Panc1 (cell line): ENCODE measurements at regions not wholly inside any gene's neighbourhood (a gene's known extent, or its start where the extent isn't known, plus 50 kb on each side); places are given as distances from the start of the nearest gene placed in this dataset.

Experiments used
- ATAC-seq: fragments of 200-7000 bp; cut with Tn5 transposase; 2 replicates; pipeline ENCODE4 v1.9.1; 2020; ENCODE audit warnings: mild to moderate bottlenecking, moderate library complexity
- BruUV-seq: library from RNA; stranded (reverse); fragments of 400-500 nt; replicated peaks from 2 replicates; lab custom pipeline; 2021; lab: Mats Ljungman, UMichigan
- CTCF ChIA-PET: fragments of 300-600 bp; sonication (Branson Sonifier 250); formaldehyde crosslinking; loops from one replicate; lab custom pipeline; 2022; ENCODE audit warnings: antibody characterized with exemption; lab: Charles Lee
- POLR2A ChIA-PET: fragments of 300-600 bp; sonication (Branson Sonifier 250); formaldehyde crosslinking; loops from one replicate; lab custom pipeline; 2022; ENCODE audit warnings: antibody characterized with exemption; lab: Charles Lee
- DNase-seq: peaks from one replicate; pipeline ENCODE4 v3.0.0-alpha.2; 2010; ENCODE audit warnings: low read depth, low spot score
- H3K27ac ChIP-seq: 2 replicates; pipeline ENCODE4 v1.5.1; 2011; ENCODE audit warnings: mild to moderate bottlenecking, low read length, inconsistent platforms
- H3K27me3 ChIP-seq: fragments of 200-500 bp; sonication (Bioruptor generic); 2 replicates; pipeline ENCODE4 v1.6.0; 2014; ENCODE audit warnings: low read length, inconsistent platforms; ENCODE audit not compliant: control insufficient read depth, insufficient read depth
- H3K36me3 ChIP-seq: fragments of 200-500 bp; sonication (Bioruptor generic); 2 replicates; pipeline ENCODE4 v1.5.1; 2014; ENCODE audit warnings: inconsistent platforms, mild to moderate bottlenecking, low read length, moderate library complexity; ENCODE audit not compliant: control insufficient read depth, insufficient read depth
- H3K4me1 ChIP-seq: 2 replicates; pipeline ENCODE4 v1.5.1; 2011; ENCODE audit warnings: inconsistent platforms, mild to moderate bottlenecking, low read length, moderate library complexity; ENCODE audit not compliant: control insufficient read depth, insufficient read depth
- H3K4me3 ChIP-seq, 2 experiments: 2 replicates each; pipeline ENCODE4 v1.5.1; 2011 to 2012; ENCODE audit warnings: low read depth in 2 of 2, low read length in 2 of 2, mild to moderate bottlenecking in 2 of 2, inconsistent platforms in 1 of 2, moderate library complexity in 1 of 2
- H3K9me3 ChIP-seq: fragments of 200-500 bp; sonication (Bioruptor generic); 2 replicates; pipeline ENCODE4 v1.5.1; 2014; ENCODE audit warnings: low read depth, mild to moderate bottlenecking, inconsistent platforms, low read length, moderate library complexity; ENCODE audit not compliant: control insufficient read depth, insufficient read depth
- CTCF ChIP-seq: fragments of 450-650 bp; IDR thresholded peaks from 2 replicates; pipeline ENCODE4 v1.5.1; 2017; ENCODE audit warnings: mild to moderate bottlenecking
- POLR2AphosphoS5 ChIP-seq: IDR thresholded peaks from 2 replicates; pipeline ENCODE4 v1.6.1; 2012; ENCODE audit warnings: mild to moderate bottlenecking, low read depth, low read length, moderate library complexity
- REST ChIP-seq, 2 experiments: IDR thresholded peaks; 2 replicates each; pipeline ENCODE4 v1.6.1; 2011 to 2012; ENCODE audit warnings: low read depth in 2 of 2, control low read depth in 1 of 2, low read length in 1 of 2, mild to moderate bottlenecking in 1 of 2, moderate library complexity in 1 of 2; ENCODE audit not compliant: insufficient read depth in 1 of 2
- SIN3A ChIP-seq: IDR thresholded peaks from 2 replicates; pipeline ENCODE4 v1.6.1; 2012; ENCODE audit warnings: low read depth, mild to moderate bottlenecking, low read length, moderate library complexity, borderline replicate concordance; ENCODE audit not compliant: insufficient read depth
- TCF7L2 ChIP-seq: IDR thresholded peaks from 2 replicates; pipeline ENCODE4 v1.6.1; 2011; ENCODE audit warnings: mild to moderate bottlenecking, low read depth, low read length, inconsistent platforms
- in situ Hi-C: cut with HindIII; loops from 2 replicates; pipeline ENCODE4 v1.10.0; 2016; ENCODE audit warnings: low sequenced_read_pairs, low pct_unique_long_range_greater_than_20kb
- intact Hi-C: fragments of 100-400 bp; cut with micrococcal nuclease; formaldehyde crosslinking; loops from one replicate; pipeline ENCODE4 v1.10.0; 2022; ENCODE audit not compliant: unreplicated experiment

- ATAC-seq: no peak
- in situ Hi-C loops: no loop called here
- ChIA-PET CTCF (no interaction called here), POLR2A (no interaction called here)
- H3K36me3 ChIP-seq: no peaks in the 10 kb centered on the region
- H3K4me3 ChIP-seq: no peak overlapping the region
- no peak for DNase-seq
- intact Hi-C loops: no loop called here
- BruUV-seq: no TSS peak
- no peaks in the 10 kb centered on the region for H3K9me3 ChIP-seq
- no peaks in the 10 kb centered on the region for H3K27me3 ChIP-seq
- H3K27ac ChIP-seq: no peak overlapping the region
- H3K4me1 ChIP-seq: no peaks in the 10 kb centered on the region
- TF ChIP-seq CTCF (no peak), TCF7L2 (no peak), SIN3A (no peak), REST (IDR thresholded peaks at IDR 0.05; ENCODE audit: insufficient read depth in 1 of 2, low read depth in 2 of 2, low read length in 1 of 2) (no peak), POLR2AphosphoS5 (no peak)
These were observed 417.7 kb upstream of the CFAP20DC start for GRCh38 chr3:59467476-59467875.

GRCh38 chr3:59464187-59464586 is 414.4 kb upstream of the CFAP20DC start:
- in situ Hi-C loops: no loop called here
- no peak overlapping the region for H3K27ac ChIP-seq
- no peaks in the 10 kb centered on the region for H3K9me3 ChIP-seq
- BruUV-seq: no TSS peak
- DNase-seq (no peak), ATAC-seq (no peak)
- no peak overlapping the region for H3K4me3 ChIP-seq
- no peaks in the 10 kb centered on the region for H3K36me3 ChIP-seq
- no peaks in the 10 kb centered on the region for H3K27me3 ChIP-seq
- ChIA-PET POLR2A (no interaction called here), CTCF (no interaction called here)
- TF ChIP-seq TCF7L2 (no peak), SIN3A (no peak), CTCF (no peak)
- no peaks in the 10 kb centered on the region for H3K4me1 ChIP-seq
- intact Hi-C loops: no loop called here

- H3K4me3 ChIP-seq: no peak overlapping the region
- DNase-seq: no peak
- H3K9me3 ChIP-seq: no peaks in the 10 kb centered on the region
- no peak for ATAC-seq
- BruUV-seq: no TSS peak
- in situ Hi-C loops: no loop called here
- POLR2A ChIA-PET: no interaction called here
- no peaks in the 10 kb centered on the region for H3K36me3 ChIP-seq
- no peaks in the 10 kb centered on the region for H3K27me3 ChIP-seq
- no peaks in the 10 kb centered on the region for H3K4me1 ChIP-seq
- intact Hi-C loops: no loop called here
- no peak for TF ChIP-seq CTCF
- TF ChIP-seq REST (IDR thresholded peaks at IDR 0.05; ENCODE audit: insufficient read depth in 1 of 2, low read depth in 2 of 2, low read length in 1 of 2): no peak
- no peak for TF ChIP-seq TCF7L2
- CTCF ChIA-PET: no interaction called here
- H3K27ac ChIP-seq: no peak overlapping the region
These were observed 413.4 kb upstream of the CFAP20DC start for GRCh38 chr3:59463253-59463652.
